ENCODE measurements at regions not wholly inside any gene's neighbourhood (a gene's known extent, or its start where the extent isn't known, plus 50 kb on each side); places are given as distances from the start of the nearest gene placed in this dataset.

- no peak for TF ChIP-seq CTCF (IDR thresholded peaks at IDR 0.05)
- TF ChIP-seq POLR2A (IDR thresholded peaks at IDR 0.05) = no peak
Observed at GRCh38 chr14:83251402-83251801, 1717.7 kb upstream of the SEL1L start.
